Breast epithelium (tissue), 4 donors: ENCODE measurements at regions not wholly inside any gene's neighbourhood (a gene's known extent, or its start where the extent isn't known, plus 50 kb on each side); places are given as distances from the start of the nearest gene placed in this dataset.

Experiments
- DNase-seq, 2 donors: peaks; one replicate each; pipeline ENCODE4 v3.0.0-alpha.2; 2019; ENCODE audit warnings: low spot score in 2 of 2
- H3K27ac ChIP-seq, 2 donors: fragments of 200-600 bp; sonication (generic) in 1 of 2; one replicate each; pipeline ENCODE4 v1.5.1; 2016 to 2019; ENCODE audit warnings: mild to moderate bottlenecking in 1 of 2
- H3K27me3 ChIP-seq, 2 donors: fragments of 200-600 bp; sonication (generic) in 1 of 2; one replicate each; pipeline versions ENCODE4 v1.5.1 to v1.6.0; 2017 to 2019; ENCODE audit warnings: control low read depth in 1 of 2, mild to moderate bottlenecking in 1 of 2
- H3K36me3 ChIP-seq: fragments of 200-600 bp; one replicate; pipeline ENCODE4 v1.5.1; 2019
- H3K4me1 ChIP-seq, 2 donors: fragments of 200-600 bp; sonication (generic); one replicate each; pipeline ENCODE4 v1.5.1; 2016 to 2019; ENCODE audit warnings: control low read depth in 1 of 2
- H3K4me3 ChIP-seq, 3 donors: fragments of 200-600 bp; sonication (generic); 1 replicate in 2 of 3; 2 replicates in 1 of 3; pipeline ENCODE4 v1.5.1; 2016 to 2019; ENCODE audit warnings: mild to moderate bottlenecking in 3 of 3, moderate library complexity in 2 of 3
- H3K9me3 ChIP-seq, 2 donors: fragments of 200-600 bp; sonication (generic) in 1 of 2; one replicate each; pipeline ENCODE4 v1.5.1; 2016 to 2019; ENCODE audit warnings: control low read depth in 1 of 2
- POLR2A ChIP-seq: fragments of 450-650 bp; IDR thresholded peaks from one replicate; pipeline ENCODE4 v1.6.1; 2016; ENCODE audit warnings: antibody characterized with exemption, mild to moderate bottlenecking, moderate library complexity
- POLR2AphosphoS5 ChIP-seq, 3 donors: sonication (generic); formaldehyde crosslinking; IDR thresholded peaks; one replicate each; pipeline ENCODE4 v1.6.1; 2017; ENCODE audit warnings: antibody characterized with exemption in 3 of 3
- intact Hi-C: fragments of 100-400 bp; cut with DNase I; formaldehyde crosslinking; loops from one replicate; pipeline ENCODE4 v1.15.1; 2023; ENCODE audit warnings: low total_unique reads
- TF ChIP-seq, protein P1 (sequence below), 3 donors: fragments of 450-650 bp; IDR thresholded peaks; one replicate each; pipeline ENCODE4 v1.5.1; 2016 to 2017; ENCODE audit warnings: antibody characterized with exemption in 3 of 3, mild to moderate bottlenecking in 3 of 3, moderate library complexity in 3 of 3

DNA sequence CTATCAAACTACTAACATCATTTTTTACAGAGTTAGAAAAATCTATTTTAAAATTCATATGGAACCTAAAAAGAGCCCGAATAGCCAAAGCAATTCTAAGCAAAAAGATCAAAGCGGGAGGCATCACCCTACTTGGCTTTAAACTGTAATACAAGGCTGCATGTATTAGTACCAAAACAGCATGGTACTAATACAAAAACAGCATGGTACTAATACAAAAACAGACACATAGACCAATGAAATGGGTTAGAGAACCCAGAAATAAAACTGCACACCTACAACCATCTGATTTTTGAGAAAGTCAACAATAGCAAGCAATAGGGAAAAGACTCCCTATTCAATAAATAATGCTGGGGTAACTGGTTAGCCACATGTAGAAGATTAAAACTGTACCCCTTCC lies 640.7 kb downstream of the IRS1 start:
- Histone ChIP-seq H3K4me1 (no peaks in the 10 kb centered on the region), H3K36me3 (no peaks in the 10 kb centered on the region), H3K9me3 (no peaks in the 10 kb centered on the region), H3K27ac (no peak overlapping the region), H3K4me3 (no peak overlapping the region), H3K27me3 (no peaks in the 10 kb centered on the region)
- intact Hi-C loops: no loop called here
- DNase-seq: no peak
- TF ChIP-seq, protein P1, sequence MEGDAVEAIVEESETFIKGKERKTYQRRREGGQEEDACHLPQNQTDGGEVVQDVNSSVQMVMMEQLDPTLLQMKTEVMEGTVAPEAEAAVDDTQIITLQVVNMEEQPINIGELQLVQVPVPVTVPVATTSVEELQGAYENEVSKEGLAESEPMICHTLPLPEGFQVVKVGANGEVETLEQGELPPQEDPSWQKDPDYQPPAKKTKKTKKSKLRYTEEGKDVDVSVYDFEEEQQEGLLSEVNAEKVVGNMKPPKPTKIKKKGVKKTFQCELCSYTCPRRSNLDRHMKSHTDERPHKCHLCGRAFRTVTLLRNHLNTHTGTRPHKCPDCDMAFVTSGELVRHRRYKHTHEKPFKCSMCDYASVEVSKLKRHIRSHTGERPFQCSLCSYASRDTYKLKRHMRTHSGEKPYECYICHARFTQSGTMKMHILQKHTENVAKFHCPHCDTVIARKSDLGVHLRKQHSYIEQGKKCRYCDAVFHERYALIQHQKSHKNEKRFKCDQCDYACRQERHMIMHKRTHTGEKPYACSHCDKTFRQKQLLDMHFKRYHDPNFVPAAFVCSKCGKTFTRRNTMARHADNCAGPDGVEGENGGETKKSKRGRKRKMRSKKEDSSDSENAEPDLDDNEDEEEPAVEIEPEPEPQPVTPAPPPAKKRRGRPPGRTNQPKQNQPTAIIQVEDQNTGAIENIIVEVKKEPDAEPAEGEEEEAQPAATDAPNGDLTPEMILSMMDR (IDR thresholded peaks at IDR 0.05): no peak
- TF ChIP-seq POLR2A (no peak), POLR2AphosphoS5 (IDR thresholded peaks at IDR 0.05) (no peak)

DNA sequence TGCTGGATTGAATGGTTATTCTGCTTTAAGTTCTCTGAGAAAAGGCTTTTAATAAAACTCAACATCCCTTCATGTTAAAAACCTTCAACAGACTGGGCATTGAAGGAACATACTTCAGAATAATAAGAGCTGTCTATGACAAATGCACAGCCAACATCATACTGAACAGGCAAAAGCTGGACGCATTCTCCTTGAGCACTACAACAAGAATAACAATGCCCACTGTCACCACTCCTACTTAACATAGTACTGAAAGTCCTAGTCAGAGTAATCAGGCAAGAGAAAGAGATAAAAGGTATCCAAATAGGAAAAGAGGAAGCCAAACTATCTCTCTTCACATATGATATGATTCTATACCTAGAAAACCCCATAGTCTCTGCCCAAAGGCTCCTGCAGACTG lies 641.4 kb downstream of the IRS1 start:
- intact Hi-C loops: no loop called here
- Histone ChIP-seq H3K36me3 (no peaks in the 10 kb centered on the region), H3K27ac (no peak overlapping the region), H3K27me3 (no peaks in the 10 kb centered on the region), H3K9me3 (no peaks in the 10 kb centered on the region), H3K4me1 (no peaks in the 10 kb centered on the region), H3K4me3 (no peak overlapping the region)
- TF ChIP-seq, protein P1 (IDR thresholded peaks at IDR 0.05): no peak
- no peak for TF ChIP-seq POLR2AphosphoS5 (IDR thresholded peaks at IDR 0.05)
- TF ChIP-seq POLR2A: no peak
- no peak for DNase-seq

DNA sequence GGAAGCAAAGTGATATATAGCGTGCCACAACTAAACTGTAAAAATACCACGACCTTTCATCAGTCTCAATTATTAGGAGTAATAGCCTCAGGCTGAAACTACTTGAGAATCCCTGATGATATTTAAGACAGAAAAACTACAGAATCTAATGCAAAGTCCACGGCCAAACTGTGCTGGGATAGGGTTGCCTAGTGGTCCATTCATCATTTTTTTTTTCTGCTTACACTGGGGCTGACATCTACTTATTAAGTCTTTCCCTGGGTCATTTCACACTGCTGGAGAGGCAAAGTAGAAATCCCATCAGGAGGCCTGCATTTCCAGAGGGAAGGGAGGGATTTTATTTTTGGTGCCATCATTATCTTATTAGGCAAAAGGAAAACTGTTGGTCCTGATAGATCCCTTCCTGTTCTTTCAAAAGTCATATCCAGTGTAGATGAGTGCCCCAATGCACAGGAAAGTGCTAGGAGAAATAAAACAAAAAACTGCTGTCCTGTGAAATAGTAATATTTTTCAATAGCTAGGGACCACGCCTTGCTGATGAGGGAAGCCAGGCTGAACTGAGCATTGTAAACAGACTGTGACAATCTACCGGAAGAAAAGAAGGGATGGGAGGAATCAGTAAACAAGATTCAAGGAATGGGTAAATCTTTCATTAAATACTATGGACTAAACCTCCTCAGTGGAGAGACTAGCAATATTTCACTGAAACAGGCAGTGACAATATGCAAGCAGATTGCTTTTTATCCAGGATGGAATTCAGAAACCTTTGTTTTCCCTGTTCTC lies 644.3 kb downstream of the IRS1 start:
- DNase-seq: no peak
- TF ChIP-seq, protein P1 (IDR thresholded peaks at IDR 0.05): no peak
- TF ChIP-seq POLR2AphosphoS5 (IDR thresholded peaks at IDR 0.05): no peak
- TF ChIP-seq POLR2A: no peak
- no peak overlapping the region for H3K4me3 ChIP-seq
- no peaks in the 10 kb centered on the region for H3K27me3 ChIP-seq
- no peak overlapping the region for H3K27ac ChIP-seq
- H3K9me3 ChIP-seq: no peaks in the 10 kb centered on the region
- intact Hi-C loops: no loop called here
- H3K36me3 ChIP-seq: no peaks in the 10 kb centered on the region
- no peaks in the 10 kb centered on the region for H3K4me1 ChIP-seq

DNA sequence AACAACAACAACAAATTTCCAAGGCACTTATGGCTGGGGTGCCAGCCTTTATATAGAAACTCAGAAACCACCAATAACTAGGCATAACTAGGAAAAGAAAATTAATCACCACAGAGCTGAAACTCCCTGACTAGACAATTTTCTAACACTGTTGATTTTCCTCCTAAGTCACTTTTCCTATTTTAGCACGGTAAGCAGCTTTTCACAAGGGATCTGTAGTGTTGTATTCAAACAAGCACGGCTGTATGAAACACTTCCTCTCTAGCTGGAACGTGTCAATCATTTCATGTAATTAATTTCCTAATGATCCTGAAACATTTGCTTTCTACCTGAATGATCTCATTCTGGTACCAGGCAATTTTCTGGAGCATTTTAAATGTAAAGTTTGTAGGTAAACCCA lies 645.0 kb downstream of the IRS1 start:
- no peak overlapping the region for H3K27ac ChIP-seq
- no peaks in the 10 kb centered on the region for H3K9me3 ChIP-seq
- H3K4me1 ChIP-seq: no peaks in the 10 kb centered on the region
- no peak for DNase-seq
- no peak for TF ChIP-seq POLR2A
- TF ChIP-seq, protein P1 (IDR thresholded peaks at IDR 0.05): no peak
- TF ChIP-seq POLR2AphosphoS5 (IDR thresholded peaks at IDR 0.05): no peak
- intact Hi-C loops: no loop called here
- H3K27me3 ChIP-seq: no peaks in the 10 kb centered on the region
- H3K36me3 ChIP-seq: no peaks in the 10 kb centered on the region
- H3K4me3 ChIP-seq: no peak overlapping the region

DNA sequence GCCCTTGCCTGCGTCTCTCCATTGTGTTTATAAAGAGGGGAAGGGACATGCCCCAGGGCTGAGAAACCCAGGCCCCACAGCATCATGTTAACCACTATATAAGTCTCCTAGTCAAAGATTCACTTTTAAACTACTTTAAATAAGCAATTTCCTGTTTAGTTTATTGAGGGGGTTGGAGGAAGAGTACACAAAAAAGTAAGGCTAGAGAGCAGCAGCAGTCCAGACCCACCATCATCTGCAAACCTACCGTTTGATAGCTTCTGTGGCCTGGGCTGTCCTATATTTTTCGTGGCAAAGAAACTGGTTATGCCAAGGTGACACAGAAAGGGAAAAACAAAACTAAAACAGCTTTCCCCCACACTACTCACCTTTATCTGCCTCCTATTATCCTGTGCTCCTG lies 646.1 kb downstream of the IRS1 start:
- DNase-seq: no peak
- TF ChIP-seq POLR2A (no peak), POLR2AphosphoS5 (IDR thresholded peaks at IDR 0.05) (no peak)
- TF ChIP-seq, protein P1 (IDR thresholded peaks at IDR 0.05): no peak
- intact Hi-C loops: no loop called here
- Histone ChIP-seq H3K4me1 (no peaks in the 10 kb centered on the region), H3K27ac (no peak overlapping the region), H3K4me3 (no peak overlapping the region), H3K27me3 (no peaks in the 10 kb centered on the region), H3K36me3 (no peaks in the 10 kb centered on the region), H3K9me3 (no peaks in the 10 kb centered on the region)
